Testis (tissue), 2 donors: ENCODE measurements at regions not wholly inside any gene's neighbourhood (a gene's known extent, or its start where the extent isn't known, plus 50 kb on each side); places are given as distances from the start of the nearest gene placed in this dataset.

ENCODE experiments used
- CTCF ChIP-seq, 3 experiments: fragments of 450-650 bp in 2 of 3; fragments of 200-600 bp in 1 of 3; sonication (generic) in 1 of 3; IDR thresholded peaks; one replicate each; pipeline ENCODE4 v1.5.1; 2016 to 2019; ENCODE audit warnings: antibody characterized with exemption in 3 of 3, mild to moderate bottlenecking in 2 of 3, moderate library complexity in 1 of 3
- POLR2A ChIP-seq: fragments of 450-650 bp; IDR thresholded peaks from one replicate; pipeline ENCODE4 v1.6.1; 2017; ENCODE audit warnings: antibody characterized with exemption, mild to moderate bottlenecking, moderate library complexity

- TF ChIP-seq POLR2A (no peak), CTCF (IDR thresholded peaks at IDR 0.05) (no peak)
Measured at GRCh38 chrX:10021461-10022272, 54.5 kb downstream of the CLDN34 start.
